ENCODE measurements at regions not wholly inside any gene's neighbourhood (a gene's known extent, or its start where the extent isn't known, plus 50 kb on each side); places are given as distances from the start of the nearest gene placed in this dataset.

DNA sequence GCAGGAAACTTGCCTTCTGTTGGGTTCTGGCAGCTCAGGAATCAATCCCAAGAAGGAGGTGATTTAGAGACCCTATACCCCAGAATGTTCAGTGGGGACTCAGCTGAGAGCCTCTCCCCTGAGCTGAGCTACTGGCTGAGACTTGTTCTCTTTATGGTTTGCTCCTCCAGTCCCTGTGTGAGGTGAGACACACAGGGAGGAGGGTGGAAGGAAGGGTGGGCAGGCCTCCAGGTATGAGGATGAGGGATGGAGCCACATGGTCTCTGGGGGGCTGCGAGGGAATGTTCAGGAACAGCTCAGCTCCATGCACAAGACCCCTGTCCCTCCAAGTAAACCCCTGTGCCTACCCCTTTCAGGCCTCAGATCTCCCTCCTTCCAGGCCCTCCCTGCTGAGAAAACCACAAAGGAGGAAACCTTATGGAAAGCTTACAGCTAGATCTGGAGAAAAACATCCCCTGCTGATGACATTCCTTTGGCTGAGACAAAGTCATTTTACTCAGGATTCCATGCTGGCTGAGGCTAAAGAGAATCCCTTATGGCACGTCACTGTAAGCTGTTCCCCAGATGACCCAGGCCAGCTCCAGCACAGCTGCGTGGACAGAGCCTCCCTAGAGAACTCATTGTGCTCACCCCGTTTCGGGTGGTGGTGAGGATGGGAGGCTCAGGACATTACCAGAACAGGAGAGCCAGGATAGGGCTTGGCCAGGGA is 91.5 kb upstream of the IPO9 start:
- TF ChIP-seq POLR2A (IDR thresholded peaks at IDR 0.05), result no peak
- TF ChIP-seq, protein P1, sequence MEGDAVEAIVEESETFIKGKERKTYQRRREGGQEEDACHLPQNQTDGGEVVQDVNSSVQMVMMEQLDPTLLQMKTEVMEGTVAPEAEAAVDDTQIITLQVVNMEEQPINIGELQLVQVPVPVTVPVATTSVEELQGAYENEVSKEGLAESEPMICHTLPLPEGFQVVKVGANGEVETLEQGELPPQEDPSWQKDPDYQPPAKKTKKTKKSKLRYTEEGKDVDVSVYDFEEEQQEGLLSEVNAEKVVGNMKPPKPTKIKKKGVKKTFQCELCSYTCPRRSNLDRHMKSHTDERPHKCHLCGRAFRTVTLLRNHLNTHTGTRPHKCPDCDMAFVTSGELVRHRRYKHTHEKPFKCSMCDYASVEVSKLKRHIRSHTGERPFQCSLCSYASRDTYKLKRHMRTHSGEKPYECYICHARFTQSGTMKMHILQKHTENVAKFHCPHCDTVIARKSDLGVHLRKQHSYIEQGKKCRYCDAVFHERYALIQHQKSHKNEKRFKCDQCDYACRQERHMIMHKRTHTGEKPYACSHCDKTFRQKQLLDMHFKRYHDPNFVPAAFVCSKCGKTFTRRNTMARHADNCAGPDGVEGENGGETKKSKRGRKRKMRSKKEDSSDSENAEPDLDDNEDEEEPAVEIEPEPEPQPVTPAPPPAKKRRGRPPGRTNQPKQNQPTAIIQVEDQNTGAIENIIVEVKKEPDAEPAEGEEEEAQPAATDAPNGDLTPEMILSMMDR (IDR thresholded peaks at IDR 0.05), result no peak
